ENCODE measurements at regions not wholly inside any gene's neighbourhood (a gene's known extent, or its start where the extent isn't known, plus 50 kb on each side); places are given as distances from the start of the nearest gene placed in this dataset.

DNA sequence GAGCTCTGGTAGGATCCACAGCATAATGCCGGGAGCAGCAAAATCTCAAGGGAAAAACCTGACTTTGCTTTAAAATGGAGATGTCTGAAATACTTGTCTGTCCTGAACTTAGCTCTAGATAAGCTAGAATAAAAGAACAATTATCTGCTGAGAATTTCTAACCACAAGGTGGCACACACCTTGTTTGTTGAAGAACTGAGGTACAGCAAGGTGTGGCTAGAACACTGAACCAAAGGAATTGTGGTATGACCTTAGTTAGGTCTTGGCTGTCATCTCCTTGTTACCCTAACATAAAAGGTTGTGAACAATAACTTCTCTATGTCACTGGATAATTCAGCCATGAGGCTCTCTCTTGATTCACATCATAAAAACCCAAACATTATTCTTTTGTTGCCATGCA lies 72.3 kb upstream of the ANXA1 start:
- TF ChIP-seq CTCF (IDR thresholded peaks at IDR 0.05) (peak in 2 of 6 experiments; percentile 28 to 30), POLR2A (IDR thresholded peaks at IDR 0.05) (no peak)

All from thyroid gland (tissue), 4 donors.